ENCODE measurements at regions not wholly inside any gene's neighbourhood (a gene's known extent, or its start where the extent isn't known, plus 50 kb on each side); places are given as distances from the start of the nearest gene placed in this dataset.

DNA sequence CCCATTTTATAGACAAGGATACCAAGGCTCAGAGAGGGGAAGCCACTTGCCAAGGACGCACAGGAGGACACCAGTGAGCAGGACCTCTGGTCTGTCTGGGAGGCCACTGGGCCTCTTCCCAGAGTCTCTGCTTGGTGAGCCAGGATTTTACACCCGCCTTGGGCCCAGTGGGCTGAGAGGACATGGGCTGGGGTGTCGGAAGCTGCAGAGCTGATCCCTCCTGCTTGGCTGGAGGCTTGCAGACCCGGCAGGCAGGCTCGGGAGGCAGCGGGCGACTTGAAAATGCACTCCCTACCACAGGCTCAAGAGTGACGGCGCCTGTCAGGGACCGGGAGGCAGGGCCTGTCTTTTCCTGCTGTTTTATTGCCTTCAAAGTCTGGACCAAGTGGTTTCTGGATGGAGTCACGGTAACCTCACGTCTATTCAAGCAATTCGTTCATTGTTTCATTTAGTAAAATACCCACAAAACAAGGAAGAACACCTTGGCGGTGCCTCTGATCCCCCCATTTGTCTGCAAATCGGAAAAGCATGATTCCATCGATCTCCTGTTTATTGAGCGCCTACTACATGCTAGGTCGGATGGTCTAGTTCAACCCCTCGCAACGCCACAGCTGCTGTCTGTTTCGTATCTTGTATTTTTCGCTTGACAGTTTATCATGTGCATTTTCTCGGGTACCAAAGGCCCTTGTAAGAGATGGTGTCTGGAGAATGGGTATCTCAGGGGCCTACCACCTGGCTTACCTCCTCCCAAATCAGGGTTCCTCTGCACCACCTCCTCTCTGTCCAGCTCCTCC lies 108.1 kb upstream of the IER5L start:
- DNase-seq (ENCODE audit: low read depth) = no peak

DNA sequence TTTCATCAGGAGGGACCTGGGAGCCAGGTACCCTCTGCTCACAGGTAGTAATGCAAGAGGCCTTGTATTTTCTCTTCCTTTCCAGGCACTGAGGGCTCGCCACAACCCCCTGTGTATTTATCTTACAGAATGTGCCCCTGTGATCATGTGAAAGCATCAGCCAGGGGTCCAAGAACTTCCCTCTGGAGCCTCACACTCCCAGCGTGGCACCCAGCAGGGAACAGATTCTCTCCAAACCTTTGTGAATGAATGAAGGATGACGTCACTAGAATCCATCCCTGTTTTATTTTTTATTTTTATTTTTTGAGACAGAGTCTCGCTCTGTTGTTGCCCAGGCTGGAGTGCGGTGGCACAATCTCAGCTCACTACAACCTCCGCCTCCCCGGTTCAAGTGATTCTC lies 107.3 kb upstream of the IER5L start:
- DNase-seq (ENCODE audit: low read depth) = no peak

DNA sequence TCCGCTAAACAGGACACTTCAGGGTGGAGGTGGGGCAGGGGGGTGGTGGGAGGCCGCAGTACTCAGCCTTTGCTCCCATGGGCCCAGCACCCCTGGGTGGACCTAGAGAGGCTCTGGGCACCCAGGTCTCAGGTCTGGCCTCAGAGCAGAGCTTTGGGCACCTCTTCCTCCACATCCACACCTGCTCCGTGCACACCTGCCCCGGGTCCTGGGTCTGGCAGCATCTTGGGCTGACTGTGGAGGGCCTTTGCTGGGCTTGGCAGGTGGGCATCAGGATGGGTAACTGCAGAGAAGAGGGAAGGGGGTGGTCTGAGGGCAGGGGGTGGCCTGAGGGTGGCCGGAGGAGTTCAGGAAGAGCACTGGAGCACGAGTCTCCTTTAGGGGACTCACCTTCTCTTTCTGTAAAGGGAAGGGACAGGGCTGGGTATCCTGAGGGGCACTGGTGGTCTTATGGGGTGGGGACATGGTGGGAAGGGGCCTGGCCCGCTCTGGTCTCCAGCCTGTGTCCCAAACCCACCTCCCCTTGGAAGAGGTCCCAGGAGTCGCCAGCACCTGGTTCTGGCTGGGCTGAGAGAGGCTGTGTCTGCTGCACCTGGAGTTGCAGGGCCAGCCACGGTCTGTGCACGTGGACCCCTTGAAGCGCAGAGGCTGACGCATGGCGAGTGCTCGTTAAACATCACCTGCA lies 106.7 kb upstream of the IER5L start:
- no peak for DNase-seq (ENCODE audit: low read depth)

DNA sequence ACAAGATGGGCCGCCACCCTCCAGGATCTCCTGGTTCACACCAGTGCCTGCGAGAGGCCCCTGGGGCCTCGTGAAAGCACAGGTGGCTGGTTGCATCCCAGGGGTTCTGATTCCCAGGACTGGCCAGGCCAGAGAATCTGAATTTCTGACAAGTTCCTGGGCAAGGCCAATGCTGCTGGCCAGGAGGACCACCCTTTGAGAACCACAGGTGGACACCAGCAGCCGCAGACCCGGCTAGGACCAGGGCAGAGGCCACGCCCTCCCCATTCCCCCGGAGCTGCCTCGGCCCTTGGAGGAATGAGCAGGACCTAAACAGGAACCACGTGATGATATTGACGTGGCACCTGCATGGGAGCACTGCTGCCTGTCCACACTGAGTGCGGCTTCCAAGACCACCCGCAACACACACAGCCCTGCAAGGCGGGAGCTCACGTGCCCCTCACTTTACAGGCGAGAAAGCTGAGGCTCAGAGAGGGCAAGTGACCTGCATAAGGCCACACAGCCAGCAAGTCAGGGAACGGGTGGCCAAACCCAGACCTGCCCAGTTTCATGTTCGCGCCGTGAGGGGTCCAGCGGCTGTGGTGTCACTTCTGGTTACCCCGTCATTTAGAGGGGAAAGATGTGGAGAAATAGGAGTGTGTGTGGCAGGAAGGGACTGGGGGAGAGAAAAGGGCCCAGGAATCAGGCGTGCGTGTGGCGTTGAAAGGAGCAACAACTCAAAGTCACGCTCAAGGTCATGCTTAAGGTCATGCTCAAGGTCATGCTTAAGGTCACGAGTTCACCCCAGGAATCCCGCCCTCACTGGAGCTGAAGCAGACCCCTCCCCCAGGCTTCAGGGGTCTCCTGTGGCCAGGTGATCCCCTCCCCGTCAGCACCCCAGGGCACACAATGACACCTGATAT lies 105.9 kb upstream of the IER5L start:
- DNase-seq (ENCODE audit: low read depth) = no peak

DNA sequence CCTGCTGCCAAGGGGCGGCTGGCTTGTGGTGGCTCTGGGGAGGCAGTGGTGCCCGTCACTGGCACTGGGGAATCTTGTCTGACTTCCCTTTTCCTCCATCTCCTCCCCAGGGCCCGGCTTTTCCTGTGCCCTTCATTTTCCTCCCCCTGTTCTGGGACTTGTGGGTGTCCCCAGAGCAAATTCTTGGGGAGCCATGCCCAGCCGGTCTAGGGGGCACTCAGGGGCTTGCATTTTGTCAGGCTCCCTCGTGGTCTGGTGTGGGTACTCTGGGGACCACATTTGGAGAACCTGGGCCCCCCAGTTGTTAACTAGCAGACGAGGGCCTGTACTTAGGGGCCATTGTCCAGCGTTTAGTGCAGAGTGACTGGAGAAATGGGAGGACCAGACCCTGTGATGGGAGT lies 105.2 kb upstream of the IER5L start:
- no peak for DNase-seq (ENCODE audit: low read depth)

DNA sequence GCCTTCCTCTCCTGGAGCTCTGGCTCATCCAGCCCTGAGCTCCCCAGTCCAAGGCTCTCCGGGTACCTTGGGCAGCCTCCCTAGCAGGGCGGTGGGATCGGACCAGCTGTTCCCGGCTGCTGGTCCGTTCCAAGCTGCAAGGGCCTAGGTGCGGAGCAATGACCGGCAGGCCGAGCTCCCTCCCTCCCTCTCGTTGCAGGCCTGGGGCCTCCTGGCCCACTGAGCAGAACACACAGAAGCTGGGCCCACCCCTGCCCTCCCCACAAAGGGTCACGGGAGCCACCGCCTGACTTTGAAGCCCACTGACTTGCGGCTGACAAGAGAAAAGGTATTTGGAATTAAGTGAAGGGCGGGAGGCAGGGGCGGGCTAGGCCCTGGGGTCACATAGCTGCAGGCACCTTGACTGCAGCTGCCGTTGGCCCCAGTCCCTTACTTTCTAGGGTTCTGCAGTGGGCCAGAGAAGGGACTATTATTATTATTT lies 104.7 kb upstream of the IER5L start:
- no peak for DNase-seq (ENCODE audit: low read depth)

DNA sequence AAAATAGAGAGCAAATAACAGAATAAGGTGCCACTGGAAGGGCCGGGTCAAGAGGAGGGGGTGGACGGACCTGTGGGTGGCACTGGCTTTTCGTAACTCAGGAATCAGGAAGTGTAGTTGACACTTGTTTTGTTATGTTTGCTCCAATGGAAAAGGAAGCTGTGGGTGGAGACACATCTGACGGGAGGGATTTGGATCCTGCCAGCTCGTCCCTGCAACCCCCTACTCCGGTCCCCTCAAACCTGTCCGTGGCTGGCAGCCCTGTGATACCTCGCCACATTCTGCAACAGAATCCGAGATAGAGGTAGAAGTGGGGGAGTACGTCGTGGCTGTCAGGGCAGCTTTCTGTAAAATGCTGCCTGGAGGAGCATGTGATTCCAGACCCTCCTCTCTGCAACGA lies 104.2 kb upstream of the IER5L start:
- no peak for DNase-seq (ENCODE audit: low read depth)

DNA sequence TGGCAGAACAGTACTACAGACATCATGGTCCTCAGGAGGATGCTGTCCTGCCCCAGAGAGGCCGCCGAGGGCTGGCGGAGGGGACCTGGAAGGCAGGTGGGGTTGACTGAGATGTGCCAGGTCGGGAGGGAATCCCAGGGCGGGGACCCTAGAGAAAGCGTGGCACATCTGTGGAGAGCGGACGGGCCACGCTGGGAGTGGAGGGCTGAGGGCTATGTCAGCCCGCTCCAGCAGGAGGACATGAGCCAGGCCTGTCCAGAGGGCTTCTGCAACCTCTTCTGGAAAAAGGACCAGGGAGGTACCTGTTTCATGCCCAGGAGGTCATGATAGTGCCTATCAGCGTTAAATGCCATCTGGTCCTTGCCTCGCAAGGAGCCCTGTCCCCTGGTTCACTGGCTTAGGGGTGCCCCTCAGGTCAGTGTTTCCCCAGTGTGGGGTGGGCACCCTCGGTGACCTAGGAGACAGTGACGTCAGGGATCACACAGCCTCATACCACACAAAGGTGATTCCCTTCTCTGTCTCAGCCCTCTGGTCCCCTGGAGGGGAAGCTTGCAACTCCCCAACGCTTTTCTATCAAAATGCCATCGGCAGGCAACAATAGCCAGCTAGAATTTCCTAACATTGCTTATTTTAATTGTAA lies 103.6 kb upstream of the IER5L start:
- no peak for DNase-seq (ENCODE audit: low read depth)

DNA sequence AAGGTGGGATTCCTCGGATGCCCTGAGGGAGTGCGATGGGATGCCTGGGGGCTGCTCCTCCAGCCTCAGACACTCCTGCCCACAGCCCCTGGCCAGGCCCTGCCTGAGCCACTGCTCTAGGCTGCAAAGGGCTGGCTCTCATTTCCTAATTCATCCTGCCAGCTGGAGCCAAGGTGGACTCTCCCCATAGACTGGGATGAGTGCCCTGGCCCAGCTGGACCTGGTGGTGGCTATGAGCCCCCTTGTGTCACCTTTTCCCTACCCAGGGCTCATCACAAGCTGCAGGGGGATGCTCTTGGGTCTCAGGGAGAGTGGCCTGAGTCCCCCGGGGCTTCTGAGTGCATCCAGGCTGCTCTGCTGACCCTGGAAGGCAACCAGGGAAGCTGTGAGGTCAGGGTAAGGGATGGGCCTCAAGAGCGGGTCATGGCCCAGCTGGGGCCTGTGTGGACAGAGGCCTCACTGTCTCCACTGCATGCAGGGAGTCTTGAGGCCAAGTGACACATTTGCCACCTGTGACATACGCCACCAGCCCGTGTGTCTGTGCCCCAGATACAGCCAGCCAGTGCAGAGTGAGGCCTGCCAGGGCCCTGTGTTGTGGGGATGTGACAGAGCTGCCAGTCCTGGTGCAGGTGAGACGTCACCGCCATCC lies 102.7 kb upstream of the IER5L start:
- DNase-seq (ENCODE audit: low read depth) = no peak

DNA sequence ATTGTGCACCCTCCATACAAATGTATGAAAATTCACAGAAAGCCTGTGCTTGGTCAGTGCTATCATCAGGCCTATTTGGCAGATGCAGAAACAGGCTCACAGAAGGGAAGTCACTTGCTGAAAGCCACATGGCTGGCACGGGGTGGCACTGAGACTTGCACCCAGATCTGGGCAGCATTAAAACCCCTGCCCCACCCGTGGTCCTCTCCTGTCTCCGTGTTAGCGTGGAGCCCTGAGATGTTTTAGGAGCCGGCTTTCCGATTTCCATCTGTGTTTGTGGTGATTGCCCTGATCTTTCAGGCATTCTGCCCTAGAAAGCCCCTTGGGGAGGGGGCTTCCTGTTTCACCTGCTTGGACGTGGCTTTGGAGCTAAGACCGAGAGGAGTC lies 102.2 kb upstream of the IER5L start:
- no peak for DNase-seq (ENCODE audit: low read depth)

DNA sequence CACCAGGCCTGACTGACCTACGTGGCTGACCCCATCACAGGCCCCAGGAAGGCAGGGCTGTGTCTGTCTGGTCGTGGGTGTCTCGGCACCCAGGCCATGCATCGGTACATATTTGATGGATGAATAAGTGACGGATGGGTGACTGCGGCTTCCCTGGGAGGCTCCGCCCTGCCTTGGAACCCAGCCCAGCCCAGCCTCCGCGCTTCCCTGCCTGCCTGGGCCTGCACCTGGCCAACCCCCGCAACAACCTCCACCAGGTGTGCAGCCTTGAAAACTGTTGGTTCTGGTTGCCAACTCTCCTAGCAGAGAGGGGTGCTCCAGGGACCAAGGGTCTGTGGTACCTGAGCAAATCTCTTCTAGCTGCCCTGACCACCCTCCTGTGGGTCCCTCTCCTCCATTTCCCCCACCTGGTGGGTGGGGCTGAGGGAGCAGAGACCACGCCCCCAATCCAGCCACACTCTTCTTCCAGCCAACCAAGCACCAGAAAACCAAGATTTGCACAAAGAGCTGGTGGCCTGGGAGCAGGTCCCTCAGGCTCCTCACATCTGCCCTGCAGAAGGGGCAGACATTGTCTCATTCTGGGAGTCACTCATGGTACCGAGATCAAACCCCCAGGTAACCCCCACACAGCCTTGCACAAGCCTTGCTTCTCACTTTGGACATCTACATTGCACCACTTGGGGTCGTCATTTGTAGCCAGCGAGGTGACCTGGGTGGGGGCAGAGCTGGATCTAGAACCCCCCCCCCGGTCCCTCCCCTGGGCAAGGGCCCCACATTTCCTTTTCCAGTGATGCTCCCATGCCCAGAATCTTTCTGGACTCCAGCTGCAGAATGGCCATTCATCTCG lies 100.6 kb upstream of the IER5L start:
- no peak for DNase-seq (ENCODE audit: low read depth)

DNA sequence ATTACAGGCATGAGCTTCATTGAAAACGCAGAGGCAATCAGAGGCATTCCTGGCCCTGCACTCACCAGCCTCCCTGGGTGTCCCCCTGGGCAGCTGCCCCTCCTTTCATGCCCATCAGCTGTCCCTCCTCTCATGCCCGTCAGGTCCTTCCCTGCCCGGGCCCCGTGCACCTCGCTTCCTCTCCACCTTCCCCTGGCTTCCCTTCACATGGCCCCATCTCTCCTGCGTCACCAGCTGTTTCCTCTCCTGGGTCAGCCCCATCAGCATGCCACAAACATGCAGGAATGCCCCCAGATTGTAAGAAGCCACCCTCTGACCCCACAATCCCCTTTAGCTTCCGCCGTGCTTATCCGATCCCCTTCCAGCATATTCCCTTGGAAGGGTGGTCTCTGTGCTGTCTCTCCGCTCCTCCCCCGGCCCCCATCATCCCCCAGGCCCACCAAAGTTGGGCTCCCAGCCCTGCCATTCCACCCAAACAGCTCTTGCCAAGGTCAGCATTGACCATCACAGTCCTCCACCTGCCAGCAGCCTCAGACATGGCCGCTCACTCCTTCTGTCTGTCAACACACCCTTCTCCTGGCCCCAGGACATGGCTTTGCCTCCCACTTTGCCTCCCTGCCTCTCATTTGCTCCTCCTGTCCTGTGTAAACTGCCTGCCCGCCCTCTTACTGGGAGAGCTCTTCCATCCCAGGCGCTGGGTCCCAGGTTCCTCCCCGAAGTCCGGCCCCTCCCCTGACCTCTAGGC lies 98.6 kb upstream of the IER5L start:
- DNase-seq (ENCODE audit: low read depth) = no peak

DNA sequence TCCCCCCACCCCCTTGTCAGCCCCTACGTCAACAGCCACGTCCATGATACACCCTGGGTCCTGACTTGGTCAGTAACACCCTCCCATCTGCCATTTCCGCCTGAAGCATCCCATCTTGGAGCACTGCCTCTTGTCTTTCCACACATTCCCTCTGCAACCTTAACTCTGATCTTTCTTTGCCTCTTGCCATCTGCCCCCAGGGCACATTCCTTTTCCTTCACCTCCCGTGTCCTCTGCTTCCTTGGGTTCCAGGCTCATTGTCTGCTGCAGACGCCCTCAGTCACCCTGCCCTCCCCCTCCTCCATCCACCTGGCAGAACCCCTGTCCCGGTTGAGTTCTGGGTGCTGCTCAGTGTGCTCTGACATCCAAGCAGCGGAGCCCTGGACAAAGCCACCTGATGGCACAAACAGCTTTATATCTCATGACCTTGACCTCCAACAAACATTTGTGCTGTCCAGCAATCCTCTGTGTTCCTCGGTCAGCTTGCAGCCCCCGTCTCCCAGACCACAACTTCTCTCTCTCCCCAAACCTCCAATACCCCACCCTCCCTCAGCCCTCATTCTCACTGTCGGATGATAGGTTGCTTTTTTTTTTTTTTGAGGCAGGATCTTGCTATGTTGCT lies 97.7 kb upstream of the IER5L start:
- DNase-seq (ENCODE audit: low read depth) = no peak

DNA sequence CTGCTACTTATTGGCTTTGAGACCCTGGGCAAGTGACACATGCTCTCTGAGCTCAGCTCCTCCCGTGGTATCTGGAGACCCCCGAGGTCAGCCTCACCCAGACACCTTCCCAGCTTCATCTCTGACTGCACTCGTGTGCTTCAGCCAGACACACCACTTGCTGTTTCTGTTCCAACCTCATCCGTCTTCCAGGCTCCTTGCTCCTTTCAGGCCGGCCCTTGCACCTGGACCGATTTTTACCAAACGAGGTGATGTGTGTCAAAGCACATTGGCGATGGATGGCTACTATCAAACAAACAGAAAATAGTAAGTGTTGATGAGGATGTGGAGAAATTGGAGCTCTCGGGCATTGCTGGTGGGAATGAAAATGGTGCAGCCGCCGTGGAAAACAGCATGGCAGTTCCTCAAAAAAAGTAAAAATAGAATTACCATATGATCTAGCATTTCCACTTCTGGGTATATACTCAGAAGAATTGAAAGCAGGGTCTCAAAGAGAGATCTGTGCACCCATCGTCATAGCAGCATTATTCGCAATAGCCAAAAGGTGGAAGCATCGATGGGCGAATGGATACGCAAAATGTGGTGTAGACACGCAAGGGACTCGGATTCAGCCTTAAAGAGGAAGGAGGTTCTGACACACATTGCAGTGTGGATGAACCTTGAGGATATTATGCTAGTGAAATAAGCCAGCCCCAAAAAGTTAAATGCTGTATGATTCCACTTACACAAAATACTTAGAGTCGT lies 96.1 kb upstream of the IER5L start:
- no peak for DNase-seq (ENCODE audit: low read depth)

DNA sequence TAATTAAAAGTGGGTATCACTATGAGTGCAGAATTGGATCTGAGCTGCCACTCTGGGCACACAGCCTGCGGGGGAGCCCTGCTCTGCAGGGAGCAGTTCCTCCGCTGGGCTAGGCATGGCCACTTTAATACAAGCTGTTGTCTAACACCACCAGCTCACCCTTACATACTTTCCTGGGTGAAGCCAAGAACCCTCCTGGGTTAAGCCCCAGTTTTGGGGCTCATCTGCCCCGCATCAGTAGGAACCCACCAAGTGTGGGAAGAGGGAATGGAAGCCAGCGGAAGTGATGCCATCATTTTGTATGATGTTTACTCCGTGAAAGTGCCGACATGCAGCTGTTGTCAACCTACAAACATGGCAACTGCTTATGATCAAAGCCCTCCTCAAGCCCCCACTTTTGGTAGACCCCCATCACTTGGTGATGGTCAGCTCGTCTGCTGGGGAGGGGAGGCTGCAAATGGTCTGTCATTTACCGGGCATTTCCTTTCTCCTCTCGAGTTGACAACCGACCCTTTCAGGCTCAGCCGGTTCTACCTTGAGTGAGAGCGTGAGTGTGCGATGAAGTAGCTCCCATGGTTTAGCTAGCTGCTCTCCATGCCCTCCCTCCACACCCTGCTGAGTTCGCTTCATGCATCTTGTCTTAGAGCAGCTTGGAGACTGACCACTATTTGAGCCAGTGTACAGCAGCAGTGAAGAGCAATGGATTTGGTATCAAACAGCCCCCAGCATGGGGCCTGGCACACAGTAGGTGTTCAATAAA lies 95.3 kb upstream of the IER5L start:
- no peak for DNase-seq (ENCODE audit: low read depth)

DNA sequence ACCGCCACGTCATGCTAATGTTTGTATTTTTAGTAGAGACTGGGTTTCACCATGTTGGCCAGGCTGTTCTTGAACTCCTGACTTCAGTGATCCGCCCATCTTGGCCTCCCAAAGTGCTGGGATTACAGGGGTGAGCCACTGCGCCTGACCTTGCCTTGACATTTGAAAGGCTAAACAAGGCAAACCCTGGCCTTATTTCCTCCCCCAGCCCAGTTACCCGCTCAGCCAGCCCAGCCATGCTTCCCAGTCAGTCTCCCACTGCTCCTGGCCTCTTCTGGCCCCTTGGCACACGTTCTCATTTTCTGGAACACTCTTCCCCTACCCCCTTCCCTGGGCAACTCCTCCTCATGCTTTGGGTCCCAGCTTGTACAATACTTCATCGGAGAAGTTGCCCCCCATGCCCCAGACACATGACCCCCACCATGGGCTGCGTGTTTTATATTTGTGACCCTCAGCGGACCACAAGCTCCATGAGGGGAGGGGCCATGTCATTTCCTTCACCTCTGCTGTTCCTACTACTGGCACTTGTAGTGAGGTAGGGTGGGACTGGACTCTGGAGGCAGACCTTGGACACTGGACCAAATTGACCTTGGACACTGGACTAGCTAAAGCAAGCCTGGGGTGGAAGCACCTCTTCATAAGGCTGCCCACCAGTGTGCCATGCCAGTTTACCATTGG lies 94.4 kb upstream of the IER5L start:
- DNase-seq (ENCODE audit: low read depth) = no peak

DNA sequence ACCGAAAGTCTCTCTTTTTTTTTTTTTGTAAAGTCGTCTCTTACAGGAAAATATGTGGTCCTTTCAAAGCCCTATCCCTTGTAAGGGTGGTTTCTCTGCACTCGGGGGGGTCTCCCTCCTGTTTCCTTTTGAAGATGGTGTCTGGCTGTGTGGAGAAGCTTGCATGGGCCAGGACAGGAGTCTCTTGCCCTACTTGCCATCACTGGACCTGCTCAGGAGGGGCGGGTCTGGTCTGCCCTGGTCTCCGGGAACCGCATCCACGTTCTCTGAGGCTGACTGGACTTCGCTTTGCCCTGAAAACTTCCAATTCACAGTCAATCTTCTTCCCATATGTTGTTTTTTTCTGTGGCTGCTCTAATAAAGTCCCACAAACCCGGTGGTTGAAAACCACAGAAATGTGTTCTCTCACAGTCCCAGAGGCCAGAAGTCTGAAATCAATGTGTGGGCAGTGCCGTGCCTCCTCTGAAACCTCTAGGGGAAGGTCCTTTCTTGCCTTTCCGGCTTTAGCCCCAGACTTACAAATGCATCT lies 92.9 kb upstream of the IER5L start:
- DNase-seq (ENCODE audit: low read depth) = no peak
